Medulla oblongata (tissue), 1 donor: ENCODE measurements at regions not wholly inside any gene's neighbourhood (a gene's known extent, or its start where the extent isn't known, plus 50 kb on each side); places are given as distances from the start of the nearest gene placed in this dataset.
"Not testable (repeated sequence)": the region's sequence is repeated elsewhere in the genome, so short reads cannot be mapped to it uniquely, and the experiment has no call there.

ENCODE experiments used
- DNase-seq: peaks from one replicate; pipeline ENCODE4 v3.0.0-alpha.2; 2015; ENCODE audit errors: extremely low spot score

DNA sequence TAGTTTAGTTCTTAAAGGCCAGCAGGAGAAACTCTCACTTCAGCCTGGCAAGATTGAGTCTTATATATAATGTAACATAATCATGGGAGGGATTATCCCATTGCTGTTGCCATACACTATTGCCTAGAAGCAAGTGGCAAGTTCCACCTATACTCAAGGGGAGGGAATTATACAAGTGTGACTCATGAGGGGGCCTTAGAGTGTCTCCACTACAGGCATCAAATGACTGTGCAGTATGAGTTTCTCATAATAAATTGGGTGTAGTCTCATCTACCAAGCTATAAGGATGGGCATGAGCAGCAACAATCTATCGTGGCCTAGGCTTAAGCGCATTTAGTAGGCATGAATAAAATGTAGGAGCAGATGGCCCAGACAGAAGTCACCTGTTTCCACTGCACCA lies 89.1 kb upstream of the C1GALT1C1 start:
- no peak for DNase-seq

DNA sequence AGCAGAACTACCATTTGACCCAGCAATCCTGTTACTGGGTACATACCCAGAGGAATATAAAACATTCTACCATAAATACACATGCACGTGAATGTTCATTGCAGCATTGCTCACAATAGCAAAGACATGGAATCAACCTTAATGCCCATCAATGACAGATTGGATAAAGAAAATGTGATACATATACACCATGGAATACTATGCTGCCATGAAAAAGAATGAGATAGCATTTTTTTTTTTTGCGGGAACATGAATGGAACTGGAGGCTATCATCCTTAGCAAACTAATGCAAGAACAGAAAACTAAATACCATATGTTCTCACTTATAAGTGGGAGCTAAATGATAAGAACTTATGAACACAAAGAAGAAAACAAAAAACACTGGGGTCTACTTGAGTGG lies 72.5 kb upstream of the C1GALT1C1 start:
- DNase-seq, result not testable (repeated sequence)

DNA sequence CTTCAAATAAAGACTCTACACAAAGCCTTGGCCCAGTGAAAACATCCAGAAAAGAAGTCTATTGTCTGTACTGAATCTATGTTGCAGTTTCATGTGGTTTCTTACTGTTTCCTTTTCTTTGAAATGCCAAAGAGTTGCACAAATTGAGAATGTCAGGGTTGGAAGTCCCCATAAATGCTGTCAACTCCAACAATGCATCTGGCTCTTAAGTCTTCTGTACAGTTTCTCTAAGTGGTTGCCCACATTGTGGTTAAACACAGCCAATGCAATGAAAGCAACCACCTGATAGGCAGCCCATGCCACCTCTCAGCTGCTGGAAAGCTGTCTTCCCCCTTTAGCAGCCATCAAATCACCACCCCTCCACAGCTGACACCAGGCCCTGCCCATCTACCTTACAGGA lies 67.2 kb upstream of the C1GALT1C1 start:
- DNase-seq, result no peak

DNA sequence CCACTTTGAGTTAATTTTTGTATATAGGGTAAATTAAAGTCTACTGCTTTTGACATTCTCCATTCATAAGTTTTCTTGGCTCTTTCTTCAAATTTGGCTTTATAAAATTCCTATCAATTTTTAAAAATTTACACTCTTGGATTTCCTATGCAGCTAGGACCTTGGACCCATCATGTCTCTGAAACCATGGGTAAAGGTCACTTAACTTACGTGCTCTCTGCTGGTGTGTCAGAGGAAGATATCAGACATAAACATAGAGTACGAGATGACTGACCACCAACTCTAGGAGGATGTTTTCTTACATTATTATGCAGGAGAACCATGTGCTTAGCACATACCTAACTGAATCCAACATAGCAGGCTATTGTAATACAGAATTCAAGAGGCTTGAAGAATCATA lies 62.5 kb upstream of the C1GALT1C1 start:
- DNase-seq, result no peak

DNA sequence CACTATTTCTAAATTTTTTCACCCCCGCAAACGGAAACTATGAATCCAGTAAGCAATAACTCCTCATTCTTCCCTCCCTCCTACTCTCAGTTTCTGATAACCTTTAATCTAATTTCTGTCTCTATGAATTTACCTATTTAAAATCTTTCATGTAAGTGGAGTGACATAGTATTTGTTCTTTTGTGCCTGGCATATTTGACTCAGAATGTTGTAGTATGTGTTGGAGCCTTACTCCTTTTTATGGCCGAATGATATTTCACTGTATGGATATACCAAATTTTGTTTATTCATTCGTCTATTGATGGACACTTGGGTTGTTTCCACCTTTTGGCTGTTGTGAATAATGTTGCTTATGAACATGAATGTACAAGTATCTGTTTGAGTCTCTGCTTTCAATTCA lies 61.1 kb upstream of the C1GALT1C1 start:
- DNase-seq, result no peak

DNA sequence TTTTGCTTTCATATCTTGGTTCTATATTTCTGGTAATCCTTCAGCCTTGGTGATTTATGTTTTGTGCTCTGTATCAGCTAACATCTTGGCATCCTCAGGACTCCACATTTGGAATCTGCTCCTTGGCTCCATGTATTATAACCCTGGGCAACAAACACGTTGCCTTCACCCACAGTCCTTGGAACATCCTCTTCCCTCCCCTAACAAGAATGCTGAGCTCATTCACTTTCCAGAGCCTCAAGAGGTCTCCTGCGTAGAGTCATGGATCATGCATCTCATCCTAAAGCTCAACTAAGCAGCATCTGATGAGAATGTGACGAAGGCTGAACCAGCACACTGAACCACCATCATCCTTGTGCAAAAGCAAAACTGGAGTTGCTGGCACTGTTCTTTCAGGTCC lies 60.5 kb upstream of the C1GALT1C1 start:
- no peak for DNase-seq

DNA sequence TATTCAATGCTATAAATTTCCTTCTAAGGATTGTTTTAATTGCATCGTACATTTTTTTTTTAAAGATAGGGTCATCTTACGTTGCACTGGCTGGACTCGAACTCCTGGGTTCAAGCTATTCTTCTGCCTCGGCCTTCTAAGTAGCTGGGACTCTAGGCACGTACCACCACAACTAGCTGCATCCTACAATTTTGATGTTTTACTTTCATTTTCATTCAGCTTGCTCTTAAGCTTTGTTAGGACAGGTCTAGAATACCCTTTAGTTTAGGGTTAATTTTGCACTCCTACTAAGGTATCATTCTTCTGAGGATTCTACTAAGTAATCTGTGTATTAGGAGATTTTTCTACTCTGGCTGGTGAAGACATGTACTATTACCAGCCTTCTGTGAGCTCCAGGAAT lies 50.2 kb upstream of the C1GALT1C1 start:
- no peak for DNase-seq
